OCI-LY1 (cell line): ENCODE measurements at regions not wholly inside any gene's neighbourhood (a gene's known extent, or its start where the extent isn't known, plus 50 kb on each side); places are given as distances from the start of the nearest gene placed in this dataset.

ENCODE experiments used
- EZH2 ChIP-seq: fragments of 200-600 bp; sonication (generic), shearing (Covaris generic); IDR thresholded peaks from 2 replicates; pipeline ENCODE4 v1.8.0; 2017; ENCODE audit warnings: borderline replicate concordance, mixed run types, mild to moderate bottlenecking, antibody characterized with exemption, low read length, moderate library complexity, mixed read lengths
- TF ChIP-seq, protein P1 (sequence below): fragments of 200-600 bp; sonication (generic), shearing (Covaris generic); IDR thresholded peaks from 2 replicates; pipeline ENCODE4 v1.5.1; 2017; ENCODE audit warnings: mild to moderate bottlenecking, antibody characterized with exemption, low read length, moderate library complexity, mixed read lengths

DNA sequence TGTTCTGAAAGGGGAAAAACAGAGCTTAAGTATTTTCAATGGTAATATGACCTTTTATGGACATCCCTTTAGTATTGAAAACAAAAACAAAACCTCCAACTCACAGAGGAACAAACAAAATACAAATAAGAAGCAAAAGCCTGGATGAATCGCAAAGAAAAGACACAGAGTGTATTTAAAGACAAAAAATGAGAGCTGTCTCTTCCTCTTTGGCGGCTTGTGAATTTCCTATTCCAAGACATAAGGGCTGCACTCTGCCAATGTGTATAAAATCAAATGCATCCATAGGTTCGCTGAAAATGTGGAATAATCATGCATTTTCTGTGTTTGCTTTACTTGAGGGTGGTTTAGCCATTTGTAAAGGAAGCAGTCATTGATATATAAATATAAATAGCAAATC is 739.3 kb upstream of the ZNF608 start:
- TF ChIP-seq, protein P1, sequence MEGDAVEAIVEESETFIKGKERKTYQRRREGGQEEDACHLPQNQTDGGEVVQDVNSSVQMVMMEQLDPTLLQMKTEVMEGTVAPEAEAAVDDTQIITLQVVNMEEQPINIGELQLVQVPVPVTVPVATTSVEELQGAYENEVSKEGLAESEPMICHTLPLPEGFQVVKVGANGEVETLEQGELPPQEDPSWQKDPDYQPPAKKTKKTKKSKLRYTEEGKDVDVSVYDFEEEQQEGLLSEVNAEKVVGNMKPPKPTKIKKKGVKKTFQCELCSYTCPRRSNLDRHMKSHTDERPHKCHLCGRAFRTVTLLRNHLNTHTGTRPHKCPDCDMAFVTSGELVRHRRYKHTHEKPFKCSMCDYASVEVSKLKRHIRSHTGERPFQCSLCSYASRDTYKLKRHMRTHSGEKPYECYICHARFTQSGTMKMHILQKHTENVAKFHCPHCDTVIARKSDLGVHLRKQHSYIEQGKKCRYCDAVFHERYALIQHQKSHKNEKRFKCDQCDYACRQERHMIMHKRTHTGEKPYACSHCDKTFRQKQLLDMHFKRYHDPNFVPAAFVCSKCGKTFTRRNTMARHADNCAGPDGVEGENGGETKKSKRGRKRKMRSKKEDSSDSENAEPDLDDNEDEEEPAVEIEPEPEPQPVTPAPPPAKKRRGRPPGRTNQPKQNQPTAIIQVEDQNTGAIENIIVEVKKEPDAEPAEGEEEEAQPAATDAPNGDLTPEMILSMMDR: no peak
- no peak for TF ChIP-seq EZH2
